ENCODE measurements at regions not wholly inside any gene's neighbourhood (a gene's known extent, or its start where the extent isn't known, plus 50 kb on each side); places are given as distances from the start of the nearest gene placed in this dataset.

- intact Hi-C loops (cut with DNase I) = no loop called here
- no peaks in the 10 kb centered on the region for H3K4me1 ChIP-seq
- no peaks in the 10 kb centered on the region for H3K36me3 ChIP-seq
- DNase-seq (no peak), ATAC-seq (no peak)
- TF ChIP-seq CTCF (IDR thresholded peaks at IDR 0.05) = no peak
- no peaks in the 10 kb centered on the region for H3K27me3 ChIP-seq (ENCODE audit: low read depth)
- H3K9me3 ChIP-seq = no peaks in the 10 kb centered on the region
- no peak overlapping the region for H3K27ac ChIP-seq
- H3K4me3 ChIP-seq = no peak overlapping the region
Observed at GRCh38 chr1:68313735-68314134, 81.4 kb upstream of the WLS start.

- H3K27ac ChIP-seq = no peak overlapping the region
- DNase-seq = no peak
- H3K4me1 ChIP-seq = no peaks in the 10 kb centered on the region
- no peak for TF ChIP-seq CTCF (IDR thresholded peaks at IDR 0.05)
- no peak overlapping the region for H3K4me3 ChIP-seq
- ATAC-seq = peak; percentile 87 to 88
- H3K27me3 ChIP-seq (ENCODE audit: low read depth) = no peaks in the 10 kb centered on the region
- intact Hi-C loops (cut with DNase I) = no loop called here
- H3K9me3 ChIP-seq = no peaks in the 10 kb centered on the region
- no peaks in the 10 kb centered on the region for H3K36me3 ChIP-seq
Observed at GRCh38 chr1:68308034-68308433, 75.7 kb upstream of the WLS start.

- H3K9me3 ChIP-seq = no peaks in the 10 kb centered on the region
- H3K4me3 ChIP-seq = no peak overlapping the region
- intact Hi-C loops (cut with DNase I) = no loop called here
- H3K27me3 ChIP-seq (ENCODE audit: low read depth) = no peaks in the 10 kb centered on the region
- no peak for DNase-seq
- H3K36me3 ChIP-seq = no peaks in the 10 kb centered on the region
- peak in 1 of 2 donors; percentile 67 for ATAC-seq
- no peaks in the 10 kb centered on the region for H3K4me1 ChIP-seq
- no peak for TF ChIP-seq CTCF (IDR thresholded peaks at IDR 0.05)
- H3K27ac ChIP-seq = peak overlapping the region; percentile 36
Observed at GRCh38 chr1:68307378-68307787, 75.1 kb upstream of the WLS start.

- H3K36me3 ChIP-seq = no peaks in the 10 kb centered on the region
- DNase-seq (no peak), ATAC-seq (no peak)
- no peak for TF ChIP-seq CTCF (IDR thresholded peaks at IDR 0.05)
- no peak overlapping the region for H3K27ac ChIP-seq
- no peaks in the 10 kb centered on the region for H3K27me3 ChIP-seq (ENCODE audit: low read depth)
- H3K4me1 ChIP-seq = no peaks in the 10 kb centered on the region
- H3K9me3 ChIP-seq = no peaks in the 10 kb centered on the region
- intact Hi-C loops (cut with DNase I) = no loop called here
- no peak overlapping the region for H3K4me3 ChIP-seq
Observed at GRCh38 chr1:68301471-68302001, 69.2 kb upstream of the WLS start.

- H3K36me3 ChIP-seq = no peaks in the 10 kb centered on the region
- peaks cover 9% of the 10 kb centered on the region for H3K4me1 ChIP-seq
- no peak for TF ChIP-seq CTCF (IDR thresholded peaks at IDR 0.05)
- H3K9me3 ChIP-seq = no peaks in the 10 kb centered on the region
- DNase-seq = no peak
- no peak overlapping the region for H3K27ac ChIP-seq
- no peak for ATAC-seq
- H3K27me3 ChIP-seq (ENCODE audit: low read depth) = no peaks in the 10 kb centered on the region
- no peak overlapping the region for H3K4me3 ChIP-seq
- intact Hi-C loops (cut with DNase I) = no loop called here
Observed at GRCh38 chr1:68294367-68295066, 62.2 kb upstream of the WLS start.

All from lower lobe of right lung (tissue), 2 donors.